GM21528 (cell line): ENCODE measurements at regions not wholly inside any gene's neighbourhood (a gene's known extent, or its start where the extent isn't known, plus 50 kb on each side); places are given as distances from the start of the nearest gene placed in this dataset.

Source experiments
- ATAC-seq: cut with Tn5 transposase; IDR thresholded peaks from one replicate; pipeline ENCODE4 v1.9.1; 2021; ENCODE audit warnings: mild to moderate bottlenecking, moderate library complexity; ENCODE audit not compliant: unreplicated experiment, low FRiP score

- ATAC-seq: no peak
These were observed 59.3 kb upstream of the IGFBP3 start for GRCh38 chr7:45980181-45980905.

- no peak for ATAC-seq
These were observed 58.5 kb upstream of the IGFBP3 start for GRCh38 chr7:45979275-45980180.

- no peak for ATAC-seq
These were observed 57.7 kb upstream of the IGFBP3 start for GRCh38 chr7:45978731-45979211.

- ATAC-seq: no peak
These were observed 57.1 kb upstream of the IGFBP3 start for GRCh38 chr7:45978010-45978681.

GRCh38 chr7:45977256-45977780, 56.2 kb upstream of the IGFBP3 start:
- ATAC-seq: no peak

GRCh38 chr7:45976485-45976856, 55.4 kb upstream of the IGFBP3 start:
- ATAC-seq: no peak

GRCh38 chr7:45975847-45976484, 54.9 kb upstream of the IGFBP3 start:
- ATAC-seq: no peak

- no peak for ATAC-seq
These were observed 54.3 kb upstream of the IGFBP3 start for GRCh38 chr7:45975367-45975766.

- ATAC-seq: no peak
These were observed 53.7 kb upstream of the IGFBP3 start for GRCh38 chr7:45974540-45975360.

GRCh38 chr7:45973725-45974532, 52.9 kb upstream of the IGFBP3 start:
- ATAC-seq: no peak

GRCh38 chr7:45972629-45973312, 51.7 kb upstream of the IGFBP3 start:
- no peak for ATAC-seq

- ATAC-seq: no peak
These were observed 50.6 kb upstream of the IGFBP3 start for GRCh38 chr7:45971661-45972175.

GRCh38 chr7:45971171-45971570, 50.1 kb upstream of the IGFBP3 start:
- no peak for ATAC-seq
